Hepatocyte (in vitro differentiated cells): ENCODE measurements at regions not wholly inside any gene's neighbourhood (a gene's known extent, or its start where the extent isn't known, plus 50 kb on each side); places are given as distances from the start of the nearest gene placed in this dataset.

Source experiments
- DNase-seq: peaks from one replicate; pipeline ENCODE4 v3.0.0-alpha.2; 2016; ENCODE audit warnings: low spot score
- H2AFZ ChIP-seq: fragments of 200-600 bp; sonication (generic); 2 replicates; pipeline ENCODE4 v1.6.0; 2016; ENCODE audit warnings: antibody characterized with exemption, mild to moderate bottlenecking
- H3K27ac ChIP-seq: fragments of 200-600 bp; sonication (generic); 2 replicates; pipeline ENCODE4 v1.5.1; 2016; ENCODE audit warnings: mild to moderate bottlenecking
- H3K27me3 ChIP-seq: fragments of 200-600 bp; sonication (generic); 2 replicates; pipeline ENCODE4 v1.6.1; 2016
- H3K36me3 ChIP-seq: fragments of 200-600 bp; sonication (generic); replicated peaks from 2 replicates; pipeline ENCODE4 v1.5.1; 2016; ENCODE audit warnings: low read depth; ENCODE audit not compliant: insufficient read depth
- H3K4me1 ChIP-seq: fragments of 200-600 bp; sonication (generic); 2 replicates; pipeline ENCODE4 v1.5.1; 2016; ENCODE audit warnings: mild to moderate bottlenecking, moderate library complexity; ENCODE audit not compliant: insufficient read depth
- H3K4me2 ChIP-seq: fragments of 200-600 bp; sonication (generic); 2 replicates; pipeline ENCODE4 v1.6.0; 2016
- H3K4me3 ChIP-seq: fragments of 200-600 bp; sonication (generic); 2 replicates; pipeline ENCODE4 v1.5.1; 2016; ENCODE audit warnings: mild to moderate bottlenecking
- H3K79me2 ChIP-seq: fragments of 200-600 bp; sonication (generic); 2 replicates; pipeline ENCODE4 v1.6.0; 2017; ENCODE audit warnings: mild to moderate bottlenecking
- H3K9me2 ChIP-seq: fragments of 200-600 bp; sonication (generic); replicated peaks from 2 replicates; pipeline ENCODE4 v1.6.0; 2017; ENCODE audit warnings: mild to moderate bottlenecking; ENCODE audit not compliant: insufficient read depth
- H3K9me3 ChIP-seq: fragments of 200-600 bp; sonication (generic); 2 replicates; pipeline ENCODE4 v1.5.1; 2016; ENCODE audit warnings: low read depth, mild to moderate bottlenecking
- H4K20me1 ChIP-seq: fragments of 200-600 bp; sonication (generic); 2 replicates; pipeline ENCODE4 v1.6.0; 2016; ENCODE audit warnings: mild to moderate bottlenecking; ENCODE audit not compliant: insufficient read depth, poor library complexity, severe bottlenecking
- CTCF ChIP-seq: fragments of 200-600 bp; sonication (generic); IDR thresholded peaks from 2 replicates; pipeline ENCODE4 v1.5.1; 2016; ENCODE audit warnings: antibody characterized with exemption, mild to moderate bottlenecking; ENCODE audit not compliant: poor library complexity
- EZH2 ChIP-seq: fragments of 200-600 bp; sonication (generic); IDR thresholded peaks from 2 replicates; pipeline ENCODE4 v1.6.1; 2016; ENCODE audit warnings: antibody characterized with exemption, mild to moderate bottlenecking, borderline replicate concordance
- EZH2phosphoT487 ChIP-seq: fragments of 200-600 bp; sonication (generic); IDR thresholded peaks from one replicate; pipeline ENCODE4 v1.6.1; 2018; ENCODE audit warnings: antibody characterized with exemption, mild to moderate bottlenecking, low read depth, moderate library complexity; ENCODE audit not compliant: unreplicated experiment, severe bottlenecking
- WGBS: methylation state at CpG from one replicate; pipeline ENCODE4 v1.1.6; 2016; ENCODE audit warnings: low lambda C conversion rate; ENCODE audit errors: missing lambda C conversion rate; 5-methylcytosine and 5-hydroxymethylcytosine counted together

DNA sequence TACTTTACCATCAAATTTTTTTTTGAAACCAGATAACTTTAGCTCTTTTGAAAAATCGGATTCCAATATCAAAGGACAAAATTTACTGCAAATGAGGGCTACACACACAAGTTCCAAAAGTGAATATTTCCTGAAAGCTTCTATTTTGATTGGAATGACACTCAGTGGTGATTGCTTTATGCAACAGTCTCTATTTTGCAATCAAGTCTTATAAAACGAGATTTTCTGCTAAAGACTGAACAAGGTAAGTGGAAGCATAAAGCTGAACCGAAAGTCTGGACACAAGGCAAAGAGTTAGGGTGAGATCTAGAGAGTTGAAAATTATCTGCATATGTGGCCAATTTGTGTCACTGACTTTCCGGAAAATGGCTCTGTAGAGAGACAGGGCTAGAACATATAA lies 145.0 kb upstream of the OSR1 start:
- no peaks in the 10 kb centered on the region for H3K36me3 ChIP-seq
- H3K4me1 ChIP-seq, result peaks cover 17% of the 10 kb centered on the region
- no peak overlapping the region for H2AFZ ChIP-seq
- 88% methylated on average over 4 of the region's 4 CpGs for WGBS
- H3K4me3 ChIP-seq, result no peak overlapping the region
- H3K9me3 ChIP-seq, result no peaks in the 10 kb centered on the region
- no peaks in the 10 kb centered on the region for H4K20me1 ChIP-seq
- no peaks in the 10 kb centered on the region for H3K79me2 ChIP-seq
- H3K27me3 ChIP-seq, result no peaks in the 10 kb centered on the region
- no peak for TF ChIP-seq EZH2phosphoT487
- TF ChIP-seq CTCF, result no peak
- TF ChIP-seq EZH2, result no peak
- DNase-seq, result no peak
- H3K9me2 ChIP-seq, result no peaks in the 10 kb centered on the region
- H3K4me2 ChIP-seq, result no peak overlapping the region
- H3K27ac ChIP-seq, result no peak overlapping the region

- DNase-seq, result no peak
- Histone ChIP-seq H4K20me1 (no peaks in the 10 kb centered on the region), H3K27ac (no peak overlapping the region), H3K4me2 (no peak overlapping the region), H3K79me2 (no peaks in the 10 kb centered on the region), H3K4me1 (peaks cover 7% of the 10 kb centered on the region), H3K4me3 (no peak overlapping the region), H2AFZ (no peak overlapping the region), H3K36me3 (no peaks in the 10 kb centered on the region), H3K27me3 (no peaks in the 10 kb centered on the region), H3K9me3 (no peaks in the 10 kb centered on the region), H3K9me2 (no peaks in the 10 kb centered on the region)
- no peak for TF ChIP-seq CTCF
- no peak for TF ChIP-seq EZH2
- no peak for TF ChIP-seq EZH2phosphoT487
Measured at GRCh38 chr2:19500126-19500525, 141.7 kb upstream of the OSR1 start.

- Histone ChIP-seq H3K9me2 (no peaks in the 10 kb centered on the region), H4K20me1 (no peaks in the 10 kb centered on the region), H3K79me2 (no peaks in the 10 kb centered on the region), H3K27me3 (no peaks in the 10 kb centered on the region), H3K4me3 (no peak overlapping the region), H3K4me1 (peaks cover under 1% of the 10 kb centered on the region), H3K27ac (no peak overlapping the region), H3K9me3 (no peaks in the 10 kb centered on the region), H3K4me2 (no peak overlapping the region), H2AFZ (no peak overlapping the region), H3K36me3 (no peaks in the 10 kb centered on the region)
- WGBS, result 84% methylated on average over 5 of the region's 5 CpGs
- TF ChIP-seq CTCF, result no peak
- TF ChIP-seq EZH2phosphoT487, result no peak
- TF ChIP-seq EZH2, result no peak
- DNase-seq, result no peak
Measured at GRCh38 chr2:19496646-19497045, 138.2 kb upstream of the OSR1 start.

- no peaks in the 10 kb centered on the region for H3K79me2 ChIP-seq
- 97% methylated on average over 4 of the region's 4 CpGs for WGBS
- no peak for DNase-seq
- no peak overlapping the region for H2AFZ ChIP-seq
- H3K4me3 ChIP-seq, result no peak overlapping the region
- peaks cover 14% of the 10 kb centered on the region for H3K4me1 ChIP-seq
- no peaks in the 10 kb centered on the region for H4K20me1 ChIP-seq
- TF ChIP-seq EZH2, result no peak
- TF ChIP-seq EZH2phosphoT487, result no peak
- no peak for TF ChIP-seq CTCF
- H3K9me2 ChIP-seq, result no peaks in the 10 kb centered on the region
- no peak overlapping the region for H3K4me2 ChIP-seq
- H3K27ac ChIP-seq, result no peak overlapping the region
- H3K36me3 ChIP-seq, result no peaks in the 10 kb centered on the region
- H3K27me3 ChIP-seq, result no peaks in the 10 kb centered on the region
- H3K9me3 ChIP-seq, result no peaks in the 10 kb centered on the region
Measured at GRCh38 chr2:19494241-19494640, 135.8 kb upstream of the OSR1 start.
